ENCODE measurements at regions not wholly inside any gene's neighbourhood (a gene's known extent, or its start where the extent isn't known, plus 50 kb on each side); places are given as distances from the start of the nearest gene placed in this dataset.

DNA sequence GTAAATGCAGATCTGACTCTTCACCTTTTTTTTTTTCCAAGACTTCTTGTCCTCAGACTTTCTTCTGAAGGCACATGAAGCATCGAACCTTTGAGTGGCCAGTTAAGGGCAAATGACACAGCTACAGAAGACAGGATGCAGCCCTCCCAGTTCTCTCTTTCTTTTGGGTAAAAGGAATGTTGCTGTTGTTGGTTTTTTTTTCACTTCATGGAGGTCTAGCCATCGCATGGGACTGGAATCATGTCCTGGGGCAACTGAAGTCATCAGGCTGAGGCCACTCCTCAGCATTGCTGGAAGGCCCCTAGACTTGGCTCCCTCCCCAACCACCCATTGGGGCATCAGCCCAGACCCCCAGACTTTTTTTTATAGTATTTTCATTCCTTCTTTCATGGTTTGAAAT lies 896.5 kb downstream of the SORCS1 start:
- H3K27me3 ChIP-seq (replicated peaks in 1 of 4; ENCODE audit: control insufficient read depth in 3 of 4, extremely low read depth in 1 of 4, insufficient read depth in 3 of 4, low read length in 3 of 4) = no peaks in the 10 kb centered on the region
- H2BK20ac ChIP-seq (ENCODE audit: low read length) = no peak overlapping the region
- 85% methylated on average over 2 of the region's 2 CpGs; no CpG with 5 or more reads in 1 of the 2 experiments for WGBS, 2 experiments (ENCODE audit: extremely low coverage in 1 of 2, insufficient coverage in 1 of 2, insufficient read length in 1 of 2, insufficient replicate concordance in 2 of 2, low coverage in 1 of 2, low lambda C conversion rate in 2 of 2, missing lambda C conversion rate in 1 of 2)
- TF ChIP-seq ATF2 (IDR thresholded peaks at IDR 0.05; ENCODE audit: low read length) = no peak
- TF ChIP-seq GABPA (IDR thresholded peaks at IDR 0.05; ENCODE audit: borderline replicate concordance, insufficient read depth, low read length) = no peak
- no peak for TF ChIP-seq TAF1 (IDR thresholded peaks at IDR 0.05; ENCODE audit: low read depth, low read length)
- no peak for TF ChIP-seq CTBP2 (IDR thresholded peaks at IDR 0.05; ENCODE audit: borderline replicate concordance, insufficient read depth, insufficient read length, low read length)
- TF ChIP-seq KDM1A (IDR thresholded peaks at IDR 0.05; ENCODE audit: borderline replicate concordance, low read length) = no peak
- no peak for TF ChIP-seq RBBP5 (IDR thresholded peaks at IDR 0.05; ENCODE audit: borderline replicate concordance, low read depth, low read length)
- no peak for TF ChIP-seq MAX (IDR thresholded peaks at IDR 0.05)
- TF ChIP-seq, protein P1, sequence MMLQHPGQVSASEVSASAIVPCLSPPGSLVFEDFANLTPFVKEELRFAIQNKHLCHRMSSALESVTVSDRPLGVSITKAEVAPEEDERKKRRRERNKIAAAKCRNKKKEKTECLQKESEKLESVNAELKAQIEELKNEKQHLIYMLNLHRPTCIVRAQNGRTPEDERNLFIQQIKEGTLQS (IDR thresholded peaks at IDR 0.05; ENCODE audit: insufficient read depth, low read depth, low read length) = no peak
- no peak for TF ChIP-seq CHD2 (IDR thresholded peaks at IDR 0.05; ENCODE audit: low read length)
- TF ChIP-seq, protein P2, sequence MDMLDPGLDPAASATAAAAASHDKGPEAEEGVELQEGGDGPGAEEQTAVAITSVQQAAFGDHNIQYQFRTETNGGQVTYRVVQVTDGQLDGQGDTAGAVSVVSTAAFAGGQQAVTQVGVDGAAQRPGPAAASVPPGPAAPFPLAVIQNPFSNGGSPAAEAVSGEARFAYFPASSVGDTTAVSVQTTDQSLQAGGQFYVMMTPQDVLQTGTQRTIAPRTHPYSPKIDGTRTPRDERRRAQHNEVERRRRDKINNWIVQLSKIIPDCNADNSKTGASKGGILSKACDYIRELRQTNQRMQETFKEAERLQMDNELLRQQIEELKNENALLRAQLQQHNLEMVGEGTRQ (IDR thresholded peaks at IDR 0.05; ENCODE audit: low read length) = no peak
- TF ChIP-seq FOSL1 (IDR thresholded peaks at IDR 0.05; ENCODE audit: insufficient read depth, low read depth, low read length) = no peak
- no peak overlapping the region for H4K8ac ChIP-seq (ENCODE audit: extremely low read depth, insufficient read depth, low read length)
- ChIA-PET CTCF (ENCODE audit: partially characterized antibody) (interaction anchor here (1.0 kb wide), 1 partner anchor 10 kb away, joined by 4 read pairs; no protein-coding TSS in a partner anchor), POLR2A (ENCODE audit: partially characterized antibody) (no interaction called here)
- H2BK15ac ChIP-seq (ENCODE audit: low read length) = no peak overlapping the region
- no peak overlapping the region for H2AFZ ChIP-seq (ENCODE audit: low read length)
- H3K79me2 ChIP-seq (ENCODE audit: control insufficient read depth in 1 of 2, insufficient read depth in 2 of 2, low read length in 2 of 2) = no peaks in the 10 kb centered on the region
- no peaks in the 10 kb centered on the region for H3K79me1 ChIP-seq (ENCODE audit: low read depth, low read length)
- no peaks in the 10 kb centered on the region for H3K23me2 ChIP-seq (ENCODE audit: low read depth, low read length)
- H3K4me3 ChIP-seq (ENCODE audit: extremely low read depth in 1 of 4, insufficient read depth in 2 of 4, low read depth in 3 of 4, low read length in 4 of 4) = no peak overlapping the region
- H2AK5ac ChIP-seq (ENCODE audit: low read depth, low read length) = no peak overlapping the region
- no peak overlapping the region for H4K91ac ChIP-seq (replicated peaks; ENCODE audit: insufficient read length, low read length)
- H3K4me1 ChIP-seq (replicated peaks in 1 of 4; ENCODE audit: control insufficient read depth in 3 of 4, insufficient read depth in 4 of 4, low read length in 3 of 4) = no peaks in the 10 kb centered on the region
- no peak overlapping the region for H3K56ac ChIP-seq (replicated peaks; ENCODE audit: insufficient read length, low read depth, low read length)
- no peak overlapping the region for H3K18ac ChIP-seq (ENCODE audit: extremely low read depth, low read length)
- H4K5ac ChIP-seq (ENCODE audit: insufficient read length, low read depth, low read length) = no peak overlapping the region
- FAIRE-seq = no peak
- no peak for DNase-seq (ENCODE audit: low read depth in 1 of 2, low spot score in 2 of 2)
- H3K14ac ChIP-seq (ENCODE audit: insufficient read length) = no peak overlapping the region
- no peaks in the 10 kb centered on the region for H3K9me3 ChIP-seq (ENCODE audit: insufficient read depth in 2 of 2, low read depth in 1 of 2, low read length in 1 of 2)
- no peak overlapping the region for H3K4me2 ChIP-seq (ENCODE audit: insufficient read depth in 1 of 2, low read depth in 2 of 2, low read length in 2 of 2)
- H3K4ac ChIP-seq (replicated peaks; ENCODE audit: insufficient read length, low read depth, low read length) = no peak overlapping the region
- H3K23ac ChIP-seq (ENCODE audit: insufficient read length) = no peak overlapping the region
- H2BK5ac ChIP-seq (ENCODE audit: low read depth, low read length) = no peak overlapping the region
- no peaks in the 10 kb centered on the region for H4K20me1 ChIP-seq (replicated peaks in 1 of 2; ENCODE audit: control insufficient read depth in 1 of 2, insufficient read depth in 2 of 2, low read length in 2 of 2)
- H3K36me3 ChIP-seq (ENCODE audit: control insufficient read depth in 2 of 4, insufficient read depth in 4 of 4, low read length in 3 of 4) = no peaks in the 10 kb centered on the region
- H2BK12ac ChIP-seq (ENCODE audit: low read depth, low read length) = no peak overlapping the region
- H2BK120ac ChIP-seq (replicated peaks; ENCODE audit: low read depth, low read length) = no peak overlapping the region
- no peak overlapping the region for H3K27ac ChIP-seq (ENCODE audit: low read depth, low read length)
- no peak overlapping the region for H3K9ac ChIP-seq (replicated peaks in 1 of 4; ENCODE audit: extremely low read depth in 1 of 4, low read depth in 3 of 4, low read length in 3 of 4)
